ENCODE measurements at regions not wholly inside any gene's neighbourhood (a gene's known extent, or its start where the extent isn't known, plus 50 kb on each side); places are given as distances from the start of the nearest gene placed in this dataset.
"Not testable (repeated sequence)": the region's sequence is repeated elsewhere in the genome, so short reads cannot be mapped to it uniquely, and the experiment has no call there.

DNA sequence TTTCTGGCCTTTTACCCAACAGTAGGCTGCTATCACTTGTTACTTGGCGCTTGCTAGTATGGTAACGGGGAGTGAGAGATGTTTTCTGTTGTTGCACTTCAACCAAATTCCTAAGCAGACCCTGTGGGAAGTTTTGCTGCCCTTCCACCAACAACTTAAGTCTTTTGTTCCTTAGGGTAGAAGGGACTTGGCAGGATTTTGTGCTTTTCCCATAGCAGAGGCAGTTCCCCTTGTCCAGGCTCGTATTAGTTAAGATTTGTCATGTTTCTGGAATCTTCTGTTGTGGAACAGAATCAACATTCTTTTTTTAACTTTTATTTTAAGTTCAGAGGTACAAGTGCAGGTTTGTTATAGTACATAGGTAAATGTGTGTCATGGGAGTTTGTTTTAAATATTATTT lies 73.2 kb upstream of the SGIP1 start:
- Histone ChIP-seq H3K27ac (ENCODE audit: low read length) (no peak overlapping the region), H3K4me1 (ENCODE audit: control insufficient read depth in 1 of 2, insufficient read depth in 2 of 2, low read length in 2 of 2) (no peaks in the 10 kb centered on the region), H3K9me3 (ENCODE audit: control insufficient read depth in 1 of 2, low read length in 2 of 2) (peaks cover 0 to 2% of the 10 kb centered on the region in 2 donors), H3K36me3 (ENCODE audit: control insufficient read depth in 1 of 2, insufficient read depth in 2 of 2, low read length in 2 of 2) (no peaks in the 10 kb centered on the region), H3K27me3 (ENCODE audit: low read depth, low read length) (no peaks in the 10 kb centered on the region), H3K4me3 (ENCODE audit: low read depth in 1 of 2, low read length in 2 of 2) (no peak overlapping the region)

DNA sequence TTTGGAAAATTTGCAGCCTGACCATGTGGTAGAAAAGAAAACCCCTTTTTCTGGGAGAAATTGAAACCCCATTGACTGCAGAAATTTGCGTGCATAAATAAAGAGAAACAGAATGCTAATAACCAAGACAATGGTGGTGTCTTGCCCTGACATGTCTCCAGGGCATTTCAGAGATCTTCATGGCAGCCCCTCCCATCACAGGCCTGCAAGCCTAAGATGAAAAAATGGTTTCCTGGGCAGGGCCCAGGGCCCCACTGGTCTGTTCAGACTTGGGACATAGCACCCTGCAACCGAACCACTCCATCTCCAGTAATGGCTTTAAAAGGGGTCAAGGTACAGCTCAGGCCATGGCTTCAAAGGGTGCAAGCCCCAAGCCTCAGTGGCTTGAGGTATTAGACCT lies 71.6 kb upstream of the SGIP1 start:
- Histone ChIP-seq H3K27ac (ENCODE audit: low read length) (no peak overlapping the region), H3K9me3 (ENCODE audit: control insufficient read depth in 1 of 2, low read length in 2 of 2) (peaks cover 0 to 2% of the 10 kb centered on the region in 2 donors), H3K27me3 (ENCODE audit: low read depth, low read length) (no peaks in the 10 kb centered on the region), H3K36me3 (ENCODE audit: control insufficient read depth in 1 of 2, insufficient read depth in 2 of 2, low read length in 2 of 2) (no peaks in the 10 kb centered on the region), H3K4me1 (ENCODE audit: control insufficient read depth in 1 of 2, insufficient read depth in 2 of 2, low read length in 2 of 2) (no peaks in the 10 kb centered on the region), H3K4me3 (ENCODE audit: low read depth in 1 of 2, low read length in 2 of 2) (no peak overlapping the region)

DNA sequence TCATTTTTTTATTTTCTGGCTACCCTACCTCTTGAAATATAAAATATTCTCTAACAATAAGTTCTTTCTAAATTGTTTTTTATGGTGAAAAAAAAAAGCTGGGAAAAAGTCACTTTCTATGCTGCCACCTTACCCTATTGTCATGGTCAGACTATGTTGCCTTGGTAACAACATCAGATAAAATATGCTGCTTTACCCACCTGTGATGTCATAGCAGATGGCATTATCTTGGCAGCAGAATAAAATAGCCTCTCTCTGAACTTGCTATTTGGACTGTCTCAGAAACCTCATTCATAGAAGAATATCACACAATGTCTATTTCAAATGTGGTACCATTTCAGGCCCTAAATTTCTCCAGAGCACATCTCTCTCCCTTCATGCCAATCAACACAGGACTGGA lies 69.6 kb upstream of the SGIP1 start:
- no peaks in the 10 kb centered on the region for H3K36me3 ChIP-seq (ENCODE audit: control insufficient read depth in 1 of 2, insufficient read depth in 2 of 2, low read length in 2 of 2)
- H3K4me3 ChIP-seq (ENCODE audit: low read depth in 1 of 2, low read length in 2 of 2) = no peak overlapping the region
- no peaks in the 10 kb centered on the region for H3K27me3 ChIP-seq (ENCODE audit: low read depth, low read length)
- H3K9me3 ChIP-seq (ENCODE audit: control insufficient read depth in 1 of 2, low read length in 2 of 2) = peaks cover 0 to 2% of the 10 kb centered on the region in 2 donors
- no peak overlapping the region for H3K27ac ChIP-seq (ENCODE audit: low read length)
- H3K4me1 ChIP-seq (ENCODE audit: control insufficient read depth in 1 of 2, insufficient read depth in 2 of 2, low read length in 2 of 2) = no peaks in the 10 kb centered on the region

DNA sequence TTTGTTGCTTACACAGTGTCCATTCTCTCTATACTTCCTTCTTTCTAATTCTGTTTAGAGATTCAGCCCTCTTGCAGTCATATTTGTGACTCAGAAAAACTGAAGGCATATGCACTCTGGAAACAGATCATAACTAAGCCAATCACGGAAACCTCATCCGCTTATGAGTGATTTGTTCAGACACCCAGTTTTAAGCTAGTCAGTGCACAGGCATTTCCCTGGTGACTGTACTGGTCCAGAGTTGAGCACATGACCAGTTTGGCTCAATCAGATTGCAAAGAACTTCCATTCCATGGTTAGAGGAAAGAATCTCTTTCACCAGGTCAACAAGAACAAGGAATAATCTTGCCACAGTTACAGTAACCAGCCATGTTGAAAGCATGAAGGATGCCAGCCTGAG lies 69.2 kb upstream of the SGIP1 start:
- Histone ChIP-seq H3K36me3 (ENCODE audit: control insufficient read depth in 1 of 2, insufficient read depth in 2 of 2, low read length in 2 of 2) (no peaks in the 10 kb centered on the region), H3K9me3 (ENCODE audit: control insufficient read depth in 1 of 2, low read length in 2 of 2) (peaks cover 0 to 2% of the 10 kb centered on the region in 2 donors), H3K27ac (ENCODE audit: low read length) (no peak overlapping the region), H3K27me3 (ENCODE audit: low read depth, low read length) (no peaks in the 10 kb centered on the region), H3K4me1 (ENCODE audit: control insufficient read depth in 1 of 2, insufficient read depth in 2 of 2, low read length in 2 of 2) (no peaks in the 10 kb centered on the region), H3K4me3 (ENCODE audit: low read depth in 1 of 2, low read length in 2 of 2) (no peak overlapping the region)

DNA sequence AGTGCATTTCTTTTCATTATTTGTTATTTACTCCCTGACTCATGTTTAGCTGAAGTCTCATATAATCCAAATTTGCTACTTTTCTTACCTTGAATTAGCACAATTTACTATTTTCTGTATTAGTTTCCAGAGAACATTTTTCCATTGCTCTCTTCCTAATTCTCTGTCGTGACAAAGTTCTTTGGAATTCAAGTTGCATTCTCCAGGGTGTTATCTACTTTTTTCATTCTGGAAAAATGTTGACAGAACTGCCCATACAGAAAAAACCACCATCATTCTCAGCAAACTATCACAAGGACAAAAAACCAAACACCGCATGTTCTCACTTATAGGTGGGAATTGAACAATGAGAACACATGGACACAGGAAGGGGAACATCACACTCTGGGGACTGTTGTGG lies 67.3 kb upstream of the SGIP1 start:
- H3K27ac ChIP-seq (ENCODE audit: low read length); H3K36me3 ChIP-seq (ENCODE audit: control insufficient read depth in 1 of 2, insufficient read depth in 2 of 2, low read length in 2 of 2); H3K4me3 ChIP-seq (ENCODE audit: low read depth in 1 of 2, low read length in 2 of 2); H3K4me1 ChIP-seq (ENCODE audit: control insufficient read depth in 1 of 2, insufficient read depth in 2 of 2, low read length in 2 of 2); H3K27me3 ChIP-seq (ENCODE audit: low read depth, low read length); H3K9me3 ChIP-seq (ENCODE audit: control insufficient read depth in 1 of 2, low read length in 2 of 2): not testable (repeated sequence)

DNA sequence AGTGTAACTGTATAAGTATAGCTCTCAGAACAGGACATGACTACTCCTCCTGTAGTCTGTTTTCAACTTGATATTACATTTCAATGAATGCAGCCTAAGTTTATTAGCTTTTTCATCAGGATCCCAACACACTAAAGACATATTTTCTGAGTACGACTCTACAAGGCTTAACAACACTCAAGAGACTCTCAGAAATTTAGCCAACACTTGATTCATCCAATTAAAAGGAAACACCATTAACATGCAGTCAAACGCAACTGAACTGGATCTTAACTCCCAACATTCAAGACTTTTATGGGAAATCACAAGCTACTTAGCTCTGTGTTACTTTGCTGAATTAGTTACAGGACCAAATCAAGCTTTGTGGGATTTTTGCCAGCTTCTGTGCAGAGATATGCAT lies 65.2 kb upstream of the SGIP1 start:
- Histone ChIP-seq H3K4me1 (ENCODE audit: control insufficient read depth in 1 of 2, insufficient read depth in 2 of 2, low read length in 2 of 2) (no peaks in the 10 kb centered on the region), H3K27ac (ENCODE audit: low read length) (no peak overlapping the region), H3K9me3 (ENCODE audit: control insufficient read depth in 1 of 2, low read length in 2 of 2) (no peaks in the 10 kb centered on the region), H3K36me3 (ENCODE audit: control insufficient read depth in 1 of 2, insufficient read depth in 2 of 2, low read length in 2 of 2) (no peaks in the 10 kb centered on the region), H3K27me3 (ENCODE audit: low read depth, low read length) (no peaks in the 10 kb centered on the region), H3K4me3 (ENCODE audit: low read depth in 1 of 2, low read length in 2 of 2) (no peak overlapping the region)

DNA sequence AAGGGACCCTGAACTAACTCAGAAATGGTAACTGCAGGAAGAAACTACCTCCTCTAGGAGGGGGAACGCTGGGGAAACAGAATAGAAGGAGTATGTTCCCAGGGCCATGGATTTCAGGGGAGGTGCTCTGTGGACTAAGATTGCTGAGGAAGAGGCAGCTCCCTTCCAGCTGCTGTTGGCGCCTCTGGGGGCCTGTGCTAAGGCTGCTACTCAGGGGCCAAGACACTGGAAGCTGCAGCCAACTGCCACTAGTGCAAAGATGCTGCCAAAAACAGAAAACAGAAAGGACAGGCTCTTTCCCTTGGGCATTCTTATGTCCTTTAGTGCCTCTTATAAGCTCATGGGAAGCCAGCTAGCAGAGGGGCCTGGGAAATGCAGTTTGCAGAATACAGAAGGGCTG lies 58.0 kb upstream of the SGIP1 start:
- Histone ChIP-seq H3K9me3 (ENCODE audit: control insufficient read depth in 1 of 2, low read length in 2 of 2) (no peaks in the 10 kb centered on the region), H3K27me3 (ENCODE audit: low read depth, low read length) (no peaks in the 10 kb centered on the region), H3K4me1 (ENCODE audit: control insufficient read depth in 1 of 2, insufficient read depth in 2 of 2, low read length in 2 of 2) (no peaks in the 10 kb centered on the region), H3K27ac (ENCODE audit: low read length) (no peak overlapping the region), H3K4me3 (ENCODE audit: low read depth in 1 of 2, low read length in 2 of 2) (no peak overlapping the region), H3K36me3 (ENCODE audit: control insufficient read depth in 1 of 2, insufficient read depth in 2 of 2, low read length in 2 of 2) (no peaks in the 10 kb centered on the region)

DNA sequence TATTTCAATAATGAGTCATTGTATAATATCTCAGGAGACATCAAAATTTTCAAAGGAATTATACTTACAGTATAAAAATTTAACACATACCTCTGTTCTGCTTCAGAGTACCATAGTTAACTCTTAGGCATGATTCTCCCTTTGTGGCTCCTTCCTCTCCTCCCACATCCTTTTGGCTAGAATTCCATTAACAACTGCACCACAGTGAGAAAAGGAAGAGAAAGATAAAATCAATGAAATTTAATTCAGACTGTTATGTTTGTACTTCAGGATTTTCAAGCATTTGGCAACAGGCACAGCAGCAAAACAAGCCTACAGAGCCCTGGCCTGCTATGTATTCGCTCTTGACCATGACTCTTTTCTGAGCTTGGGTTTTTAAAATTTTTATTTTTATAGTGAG lies 57.2 kb upstream of the SGIP1 start:
- no peak overlapping the region for H3K27ac ChIP-seq (ENCODE audit: low read length)
- no peaks in the 10 kb centered on the region for H3K4me1 ChIP-seq (ENCODE audit: control insufficient read depth in 1 of 2, insufficient read depth in 2 of 2, low read length in 2 of 2)
- no peaks in the 10 kb centered on the region for H3K9me3 ChIP-seq (ENCODE audit: control insufficient read depth in 1 of 2, low read length in 2 of 2)
- no peaks in the 10 kb centered on the region for H3K27me3 ChIP-seq (ENCODE audit: low read depth, low read length)
- H3K4me3 ChIP-seq (ENCODE audit: low read depth in 1 of 2, low read length in 2 of 2) = no peak overlapping the region
- no peaks in the 10 kb centered on the region for H3K36me3 ChIP-seq (ENCODE audit: control insufficient read depth in 1 of 2, insufficient read depth in 2 of 2, low read length in 2 of 2)

DNA sequence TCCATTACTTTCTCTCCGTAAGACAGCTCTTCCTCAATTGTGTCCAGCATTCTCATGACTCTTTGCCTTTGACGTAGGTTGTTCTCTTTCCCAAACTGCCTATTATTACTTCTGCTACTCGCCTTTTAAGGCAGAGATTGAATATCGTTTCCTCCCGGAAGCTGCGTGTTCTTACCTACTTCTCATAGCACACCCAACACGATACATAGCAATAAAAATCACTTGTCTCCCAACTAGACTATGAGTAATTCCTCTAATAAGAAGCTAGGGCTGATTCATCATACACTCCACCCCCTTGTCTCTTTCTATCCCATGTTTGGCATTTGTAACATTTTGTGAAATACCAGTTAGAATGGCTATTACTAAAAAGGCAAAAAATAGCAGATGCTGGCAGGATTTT lies 55.8 kb upstream of the SGIP1 start:
- H3K9me3 ChIP-seq (ENCODE audit: control insufficient read depth in 1 of 2, low read length in 2 of 2) = no peaks in the 10 kb centered on the region
- H3K36me3 ChIP-seq (ENCODE audit: control insufficient read depth in 1 of 2, insufficient read depth in 2 of 2, low read length in 2 of 2) = no peaks in the 10 kb centered on the region
- no peaks in the 10 kb centered on the region for H3K4me1 ChIP-seq (ENCODE audit: control insufficient read depth in 1 of 2, insufficient read depth in 2 of 2, low read length in 2 of 2)
- no peak overlapping the region for H3K4me3 ChIP-seq (ENCODE audit: low read depth in 1 of 2, low read length in 2 of 2)
- no peaks in the 10 kb centered on the region for H3K27me3 ChIP-seq (ENCODE audit: low read depth, low read length)
- no peak overlapping the region for H3K27ac ChIP-seq (ENCODE audit: low read length)

DNA sequence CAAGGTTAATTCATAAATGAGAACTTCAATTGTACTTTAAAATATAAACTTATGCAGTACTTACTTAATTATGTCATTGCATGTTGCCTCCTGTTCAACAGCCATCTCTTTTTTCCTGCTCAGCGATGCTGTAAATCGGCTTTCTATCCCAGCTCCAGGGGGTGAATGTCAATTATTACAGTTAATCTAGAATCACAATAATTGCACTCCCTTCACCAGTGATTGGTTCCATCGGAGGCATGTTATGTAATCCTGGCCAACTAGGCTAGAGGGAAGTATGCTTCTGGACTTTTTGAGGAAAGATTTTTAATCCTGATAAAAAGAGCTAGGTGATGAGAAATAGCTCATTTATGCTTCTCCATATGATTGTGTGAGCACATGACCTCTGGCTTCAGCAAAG lies 53.8 kb upstream of the SGIP1 start:
- Histone ChIP-seq H3K4me1 (ENCODE audit: control insufficient read depth in 1 of 2, insufficient read depth in 2 of 2, low read length in 2 of 2) (no peaks in the 10 kb centered on the region), H3K9me3 (ENCODE audit: control insufficient read depth in 1 of 2, low read length in 2 of 2) (no peaks in the 10 kb centered on the region), H3K36me3 (ENCODE audit: control insufficient read depth in 1 of 2, insufficient read depth in 2 of 2, low read length in 2 of 2) (no peaks in the 10 kb centered on the region), H3K27me3 (ENCODE audit: low read depth, low read length) (no peaks in the 10 kb centered on the region), H3K27ac (ENCODE audit: low read length) (no peak overlapping the region), H3K4me3 (ENCODE audit: low read depth in 1 of 2, low read length in 2 of 2) (no peak overlapping the region)

DNA sequence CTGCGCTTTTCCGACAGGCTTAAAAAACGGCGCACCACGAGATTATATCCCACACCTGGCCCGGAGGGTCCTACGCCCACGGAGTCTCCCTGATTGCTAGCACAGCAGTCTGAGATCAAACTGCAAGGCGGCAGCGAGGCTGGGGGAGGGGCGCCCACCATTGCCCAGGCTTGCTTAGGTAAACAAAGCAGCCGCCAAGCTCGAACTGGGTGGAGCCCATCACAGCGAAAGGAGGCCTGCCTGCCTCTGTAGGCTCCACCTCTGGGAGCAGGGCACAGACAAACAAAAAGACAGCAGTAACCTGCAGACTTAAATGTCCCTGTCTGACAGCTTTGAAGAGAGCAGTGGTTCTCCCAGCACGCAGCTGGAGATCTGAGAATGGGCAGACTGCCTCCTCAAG lies 52.7 kb upstream of the SGIP1 start:
- not testable (repeated sequence) for H3K27me3 ChIP-seq (ENCODE audit: low read depth, low read length); H3K9me3 ChIP-seq (ENCODE audit: control insufficient read depth in 1 of 2, low read length in 2 of 2); H3K4me3 ChIP-seq (ENCODE audit: low read depth in 1 of 2, low read length in 2 of 2); H3K36me3 ChIP-seq (ENCODE audit: control insufficient read depth in 1 of 2, insufficient read depth in 2 of 2, low read length in 2 of 2); H3K27ac ChIP-seq (ENCODE audit: low read length); H3K4me1 ChIP-seq (ENCODE audit: control insufficient read depth in 1 of 2, insufficient read depth in 2 of 2, low read length in 2 of 2)

All from muscle layer of duodenum (tissue), 2 donors.